HG03103 (cell line): ENCODE measurements at regions not wholly inside any gene's neighbourhood (a gene's known extent, or its start where the extent isn't known, plus 50 kb on each side); places are given as distances from the start of the nearest gene placed in this dataset.

ENCODE experiments used
- ATAC-seq: cut with Tn5 transposase; IDR thresholded peaks from one replicate; pipeline ENCODE4 v1.9.1; 2021; ENCODE audit warnings: low read depth; ENCODE audit not compliant: unreplicated experiment

GRCh38 chr17:34146440-34147043, 108.5 kb upstream of the CCL2 start:
- ATAC-seq: no peak

DNA sequence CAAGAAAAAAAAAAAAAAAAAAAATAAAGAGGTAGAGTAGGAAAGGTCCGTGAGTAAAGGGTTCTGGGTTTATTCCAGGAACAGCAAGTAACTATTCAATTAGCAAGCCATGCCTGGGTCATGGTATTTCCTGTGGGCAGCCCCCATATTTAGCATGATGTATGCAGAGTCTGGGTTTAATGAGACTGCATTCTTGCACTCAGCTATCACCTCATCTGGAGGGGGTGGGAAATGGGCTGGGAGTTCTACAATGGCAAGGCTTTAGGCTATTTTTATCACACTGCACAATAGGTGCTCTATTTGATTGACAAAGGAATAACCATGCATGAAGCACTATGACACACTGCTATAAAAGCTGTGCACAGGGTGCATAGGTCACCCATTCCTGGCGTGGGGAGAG, 104.0 kb upstream of the CCL2 start:
- ATAC-seq: no peak

- no peak for ATAC-seq
Measured at GRCh38 chr17:34153991-34154390, 101.1 kb upstream of the CCL2 start.

GRCh38 chr17:34154961-34155730, 99.9 kb upstream of the CCL2 start:
- ATAC-seq: no peak

DNA sequence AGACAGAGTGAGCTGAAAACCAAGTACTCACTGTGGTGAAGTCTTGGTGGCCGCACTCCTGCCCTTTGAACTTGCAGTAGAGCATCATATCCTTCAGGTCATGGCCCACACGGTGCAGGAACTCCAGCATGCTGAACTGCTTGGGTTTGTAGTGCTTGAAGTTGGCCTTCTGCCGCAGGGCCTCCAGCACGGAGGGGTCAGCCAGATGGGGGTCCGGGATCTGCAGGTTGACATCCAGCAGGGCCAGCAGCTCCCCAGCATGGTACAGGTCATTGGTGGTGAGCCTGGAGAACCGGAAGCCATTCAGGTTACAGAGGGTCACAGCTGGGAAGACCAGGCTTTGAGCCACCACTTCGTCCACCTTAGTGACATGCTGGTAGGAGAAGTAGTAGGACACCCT, 99.1 kb upstream of the CCL2 start:
- no peak for ATAC-seq

DNA sequence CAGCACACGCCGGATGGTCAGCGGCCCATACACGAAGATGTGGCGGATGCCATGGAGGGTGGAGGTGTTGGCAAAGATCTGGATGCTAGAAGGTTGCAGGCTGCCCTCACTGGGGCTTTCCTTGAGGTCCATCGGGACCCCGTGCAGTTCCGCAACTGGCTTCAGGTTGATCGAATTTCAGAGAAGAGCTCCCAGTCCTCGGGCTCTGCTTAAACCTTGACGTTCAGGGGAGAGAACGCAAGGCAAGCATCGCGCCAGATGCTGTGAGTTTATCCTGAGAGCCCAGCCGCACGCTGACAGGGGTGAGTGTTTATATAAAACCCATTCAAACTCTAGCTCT, 98.7 kb upstream of the CCL2 start:
- no peak for ATAC-seq

DNA sequence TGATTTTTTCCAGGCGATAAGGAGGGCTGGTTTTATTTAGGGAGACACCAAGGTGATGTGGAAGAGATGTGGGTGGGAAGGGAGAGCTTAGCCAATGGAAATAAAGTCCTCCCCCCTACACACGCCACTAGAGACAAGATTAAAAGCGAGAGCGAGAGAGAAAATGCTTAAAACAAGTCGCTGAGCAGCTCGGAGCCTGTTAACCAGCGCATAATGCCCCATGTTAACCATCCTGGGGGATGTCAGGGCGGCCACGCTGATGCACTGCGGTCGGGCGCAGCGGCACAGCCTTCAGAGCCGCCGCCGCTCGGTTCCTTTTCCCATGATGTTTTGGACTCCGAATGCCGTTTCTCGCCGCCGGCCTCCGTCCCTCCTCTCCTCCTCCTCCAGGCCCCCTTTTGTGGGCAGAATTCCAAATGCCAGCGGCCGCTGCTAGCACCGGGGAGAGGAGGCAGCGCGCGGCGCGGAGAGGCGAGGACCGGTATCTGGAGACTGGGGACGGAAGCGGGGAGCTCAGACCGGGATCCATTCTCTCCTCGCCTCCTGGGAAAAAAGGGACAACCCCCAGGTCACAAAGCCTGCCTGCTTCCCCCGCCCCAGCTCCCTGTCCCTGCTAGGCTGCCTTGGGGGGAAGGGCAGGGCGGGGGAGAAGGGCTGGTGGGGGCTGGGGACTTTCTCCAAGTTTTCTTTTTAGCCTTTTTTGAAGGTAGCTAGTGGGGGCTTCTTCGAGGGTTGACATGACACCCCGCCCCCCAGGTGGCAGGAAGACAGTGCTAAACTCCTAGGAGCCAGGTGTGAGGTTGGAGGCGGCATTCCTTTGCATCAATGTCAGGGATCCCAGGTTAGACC, 98.1 kb upstream of the CCL2 start:
- ATAC-seq: no peak

GRCh38 chr17:34161690-34162089, 93.4 kb upstream of the CCL2 start:
- ATAC-seq: no peak

GRCh38 chr17:34163123-34163522, 92.0 kb upstream of the CCL2 start:
- ATAC-seq: no peak

- no peak for ATAC-seq
Measured at GRCh38 chr17:34163646-34164045, 91.4 kb upstream of the CCL2 start.

GRCh38 chr17:34164837-34165236, 90.2 kb upstream of the CCL2 start:
- no peak for ATAC-seq

- no peak for ATAC-seq
Measured at GRCh38 chr17:34166352-34166751, 88.7 kb upstream of the CCL2 start.

GRCh38 chr17:34167354-34167753, 87.7 kb upstream of the CCL2 start:
- no peak for ATAC-seq

DNA sequence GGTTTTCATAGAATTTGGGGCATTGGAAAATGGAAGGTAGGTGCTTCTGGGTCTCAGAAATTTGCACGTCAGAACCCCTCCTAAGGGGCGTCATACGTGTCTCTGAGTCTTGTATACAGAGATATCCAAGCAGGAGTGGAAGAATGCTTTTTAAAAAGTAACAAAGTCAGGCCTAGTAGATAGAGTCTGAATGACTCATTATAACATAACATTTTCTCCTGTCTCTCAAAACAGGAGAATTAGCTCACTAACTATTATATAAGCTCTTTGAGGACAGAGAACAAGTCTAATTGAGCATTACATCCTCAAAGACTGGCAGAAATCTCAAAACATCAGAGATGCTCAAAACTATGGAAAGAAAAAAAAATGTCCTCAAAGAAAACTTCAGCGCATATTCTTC, 86.1 kb upstream of the CCL2 start:
- ATAC-seq: no peak

GRCh38 chr17:34169496-34169895, 85.6 kb upstream of the CCL2 start:
- ATAC-seq: no peak

DNA sequence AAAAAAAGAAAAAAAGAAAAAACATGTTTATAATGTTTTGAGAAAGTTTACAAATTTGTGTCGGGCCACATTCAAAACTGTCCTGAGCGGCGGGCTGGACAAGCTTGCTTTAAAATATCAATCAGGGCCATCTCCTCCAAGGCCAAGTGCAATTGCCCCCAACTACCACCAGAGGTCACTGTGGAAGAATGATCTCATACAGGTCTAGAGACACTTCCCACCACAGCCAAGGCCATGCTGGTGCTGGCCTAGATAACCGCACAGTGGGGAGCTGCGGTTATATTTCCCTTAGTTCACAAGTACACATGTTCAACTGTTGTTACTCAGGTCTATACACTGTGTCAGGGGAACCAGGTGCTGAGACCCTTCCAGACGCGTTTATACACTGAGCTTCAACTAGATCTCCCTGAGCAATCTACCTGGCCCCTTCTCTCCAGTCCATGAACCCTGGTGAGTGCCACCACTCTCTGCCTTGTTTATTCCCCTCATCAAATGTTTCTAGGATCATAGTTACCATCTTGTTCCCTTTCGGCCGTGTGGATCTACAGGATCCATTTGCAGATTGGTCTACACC, 83.8 kb upstream of the CCL2 start:
- ATAC-seq: no peak

- no peak for ATAC-seq
Measured at GRCh38 chr17:34172390-34172918, 82.6 kb upstream of the CCL2 start.

- no peak for ATAC-seq
Measured at GRCh38 chr17:34173241-34173640, 81.8 kb upstream of the CCL2 start.

GRCh38 chr17:34174496-34174895, 80.6 kb upstream of the CCL2 start:
- no peak for ATAC-seq

DNA sequence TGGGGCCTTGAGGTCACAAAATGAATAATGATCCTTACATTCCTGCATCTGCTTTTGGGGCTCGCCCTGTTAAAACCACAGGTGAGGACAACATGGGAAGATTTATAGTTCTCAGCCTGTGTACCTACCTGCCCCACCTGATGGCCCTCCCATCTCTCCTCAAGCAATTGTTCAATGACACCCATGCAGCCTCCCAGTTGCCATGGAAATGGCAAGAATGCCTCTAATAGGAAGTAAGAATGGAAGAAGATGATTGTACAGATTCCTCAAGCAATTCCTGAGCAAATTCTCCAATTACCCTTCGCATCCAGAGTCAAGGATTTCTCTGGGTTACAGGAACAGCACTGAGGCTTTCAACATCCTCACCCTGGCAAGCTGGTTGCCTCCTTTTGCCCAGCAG, 78.6 kb upstream of the CCL2 start:
- ATAC-seq: no peak

GRCh38 chr17:34177642-34178041, 77.4 kb upstream of the CCL2 start:
- no peak for ATAC-seq
